NCI-H748 (cell line): ENCODE measurements at regions not wholly inside any gene's neighbourhood (a gene's known extent, or its start where the extent isn't known, plus 50 kb on each side); places are given as distances from the start of the nearest gene placed in this dataset.
A peak's percentile ranks its signal among the peaks of the same experiment; 100 is the strongest.

Experiments used
- DNase-seq: peaks from one replicate; lab custom pipeline; 2025; ENCODE audit not compliant: unreplicated experiment; lab: John Stamatoyannopoulos, UW

- no peak for DNase-seq
Measured at GRCh38 chr1:4351453-4351852, 303.0 kb upstream of the AJAP1 start.

GRCh38 chr1:4353090-4353856, 301.1 kb upstream of the AJAP1 start:
- no peak for DNase-seq

- DNase-seq = no peak
Measured at GRCh38 chr1:4355839-4356238, 298.6 kb upstream of the AJAP1 start.

- peak; percentile 17 for DNase-seq
Measured at GRCh38 chr1:4362314-4363044, 291.9 kb upstream of the AJAP1 start.

GRCh38 chr1:4366091-4366490, 288.3 kb upstream of the AJAP1 start:
- DNase-seq = no peak

- DNase-seq = no peak
Measured at GRCh38 chr1:4367230-4367777, 287.1 kb upstream of the AJAP1 start.

GRCh38 chr1:4369335-4369734, 285.1 kb upstream of the AJAP1 start:
- DNase-seq = no peak

GRCh38 chr1:4371849-4372248, 282.6 kb upstream of the AJAP1 start:
- DNase-seq = no peak

- DNase-seq = no peak
Measured at GRCh38 chr1:4375812-4376211, 278.6 kb upstream of the AJAP1 start.

- no peak for DNase-seq
Measured at GRCh38 chr1:4379451-4380175, 274.8 kb upstream of the AJAP1 start.

- DNase-seq = no peak
Measured at GRCh38 chr1:4380564-4381168, 273.7 kb upstream of the AJAP1 start.

- no peak for DNase-seq
Measured at GRCh38 chr1:4393191-4393590, 261.2 kb upstream of the AJAP1 start.

GRCh38 chr1:4394366-4394765, 260.0 kb upstream of the AJAP1 start:
- DNase-seq = no peak

- DNase-seq = no peak
Measured at GRCh38 chr1:4395158-4395557, 259.3 kb upstream of the AJAP1 start.

- DNase-seq = peak; percentile 37
Measured at GRCh38 chr1:4395676-4396075, 258.7 kb upstream of the AJAP1 start.

- peak; percentile 13 for DNase-seq
Measured at GRCh38 chr1:4396551-4396950, 257.9 kb upstream of the AJAP1 start.

- DNase-seq = peak; percentile 81
Measured at GRCh38 chr1:4397196-4397595, 257.2 kb upstream of the AJAP1 start.

GRCh38 chr1:4402032-4402431, 252.4 kb upstream of the AJAP1 start:
- DNase-seq = no peak

- peak; percentile 54 for DNase-seq
Measured at GRCh38 chr1:4404854-4405590, 249.4 kb upstream of the AJAP1 start.

- no peak for DNase-seq
Measured at GRCh38 chr1:4407851-4408250, 246.6 kb upstream of the AJAP1 start.
